GM18498 (cell line): ENCODE measurements at regions not wholly inside any gene's neighbourhood (a gene's known extent, or its start where the extent isn't known, plus 50 kb on each side); places are given as distances from the start of the nearest gene placed in this dataset.

Experiments
- ATAC-seq: cut with Tn5 transposase; IDR thresholded peaks from one replicate; pipeline ENCODE4 v1.9.1; 2021; ENCODE audit warnings: mild to moderate bottlenecking, moderate library complexity; ENCODE audit not compliant: unreplicated experiment

GRCh38 chr3:59698091-59698490 is 648.3 kb upstream of the CFAP20DC start:
- no peak for ATAC-seq

GRCh38 chr3:59696783-59697182 is 647.0 kb upstream of the CFAP20DC start:
- ATAC-seq: no peak

DNA sequence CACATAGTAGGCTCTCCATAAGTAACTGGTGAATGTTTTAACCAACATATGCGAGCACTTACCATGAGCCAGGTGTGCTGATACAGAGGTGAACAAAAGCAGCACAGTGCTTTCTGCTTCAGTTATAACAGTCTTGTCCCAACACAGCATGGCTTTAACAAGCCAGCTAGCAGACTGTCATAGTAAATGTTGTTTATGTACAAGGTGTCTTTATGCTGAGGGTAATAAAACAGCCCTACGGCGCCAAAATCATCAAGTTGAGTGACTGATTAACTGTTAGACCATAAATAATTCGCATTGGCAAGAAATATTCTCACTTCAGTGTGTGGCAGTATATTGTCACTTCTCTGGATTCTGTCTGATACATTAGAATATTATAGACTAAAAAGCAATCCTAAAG is 646.0 kb upstream of the CFAP20DC start:
- ATAC-seq: no peak

- no peak for ATAC-seq
Measured at GRCh38 chr3:59692117-59692516, 642.3 kb upstream of the CFAP20DC start.

- no peak for ATAC-seq
Measured at GRCh38 chr3:59690886-59691285, 641.1 kb upstream of the CFAP20DC start.

DNA sequence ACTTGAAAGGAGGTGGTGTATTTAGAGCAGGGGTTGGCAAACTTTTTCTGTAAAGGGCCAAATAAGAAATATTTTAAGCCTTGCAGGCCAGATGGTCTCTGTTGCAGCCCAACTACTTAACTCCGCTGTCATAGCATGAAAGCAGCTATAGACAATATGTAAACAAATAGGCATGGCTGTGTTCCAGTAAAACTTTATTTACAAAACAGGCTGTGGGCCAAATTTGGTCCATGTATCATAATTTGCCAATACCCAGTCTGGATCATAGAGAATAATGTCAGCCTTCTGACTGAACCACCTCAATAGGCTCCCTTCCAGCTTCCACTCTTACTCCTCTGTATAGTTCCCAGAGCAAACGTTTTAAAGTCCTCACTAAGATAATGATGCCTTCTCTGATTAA is 638.8 kb upstream of the CFAP20DC start:
- no peak for ATAC-seq

GRCh38 chr3:59685432-59685831 is 635.6 kb upstream of the CFAP20DC start:
- no peak for ATAC-seq

GRCh38 chr3:59684766-59685165 is 634.9 kb upstream of the CFAP20DC start:
- no peak for ATAC-seq

DNA sequence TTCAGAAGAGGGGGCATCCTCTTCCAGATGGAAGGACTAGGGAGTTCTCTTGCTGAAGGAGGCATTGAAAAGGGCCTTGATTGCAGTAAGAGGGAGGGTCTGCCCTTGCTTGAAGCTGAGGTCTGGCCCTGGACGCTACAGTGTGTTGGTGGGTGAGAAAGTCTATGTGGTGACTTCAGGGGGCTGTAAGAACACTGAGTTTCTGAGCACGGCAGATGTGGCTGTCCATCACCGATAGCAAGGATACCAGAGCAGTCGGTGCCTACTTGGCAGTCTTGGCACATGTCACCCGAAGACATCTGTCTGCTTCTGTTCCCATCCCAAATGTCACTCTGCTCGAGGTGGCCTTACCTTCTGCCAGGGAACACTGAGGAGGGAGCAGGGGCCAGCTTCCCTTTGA is 631.1 kb upstream of the CFAP20DC start:
- no peak for ATAC-seq

DNA sequence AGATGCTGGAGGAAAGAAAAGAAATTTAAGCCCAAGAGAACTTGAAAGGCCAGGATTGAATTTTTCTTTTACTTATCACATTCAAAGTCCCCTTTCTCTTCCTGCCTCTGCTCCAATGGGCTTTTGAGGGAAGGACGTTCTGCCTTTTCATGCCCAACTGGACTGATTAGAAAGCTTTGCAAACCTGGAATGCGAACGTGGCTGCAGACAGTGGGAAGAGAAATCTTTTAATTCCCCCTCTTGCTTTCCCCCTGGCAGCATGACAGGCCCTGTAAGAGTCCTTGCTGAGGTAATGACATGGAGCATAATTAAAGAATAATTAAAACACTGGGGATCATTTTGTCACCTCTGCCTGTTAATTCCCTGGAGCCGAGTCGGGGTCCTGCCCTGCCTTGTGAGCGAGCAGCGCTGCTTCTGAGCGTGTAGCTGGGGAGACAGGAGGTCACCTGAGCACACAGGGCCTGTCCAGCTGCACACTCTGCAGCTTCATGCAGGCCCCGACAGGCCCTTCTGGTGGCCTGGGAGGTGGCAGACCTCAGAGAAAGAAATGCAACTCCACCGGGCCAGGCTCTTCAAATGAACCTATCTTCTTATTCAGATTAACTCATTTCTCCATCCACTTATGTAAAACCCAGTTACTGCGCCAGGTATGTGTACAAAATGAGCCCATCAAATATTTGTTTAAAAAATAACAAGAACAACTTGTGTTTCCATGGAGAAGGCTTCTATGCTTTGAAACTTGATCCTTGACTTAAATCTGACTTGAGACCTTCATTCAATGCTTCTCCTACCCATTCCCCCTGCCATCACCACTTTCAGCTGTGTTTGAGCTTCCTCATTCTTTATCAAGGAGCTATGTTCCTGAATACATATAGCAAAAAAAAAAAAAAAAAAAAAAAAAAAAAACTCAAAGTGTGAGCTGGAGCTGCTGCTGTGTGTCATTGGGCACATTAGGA is 628.2 kb upstream of the CFAP20DC start:
- no peak for ATAC-seq

GRCh38 chr3:59675495-59675894 is 625.7 kb upstream of the CFAP20DC start:
- ATAC-seq: no peak

DNA sequence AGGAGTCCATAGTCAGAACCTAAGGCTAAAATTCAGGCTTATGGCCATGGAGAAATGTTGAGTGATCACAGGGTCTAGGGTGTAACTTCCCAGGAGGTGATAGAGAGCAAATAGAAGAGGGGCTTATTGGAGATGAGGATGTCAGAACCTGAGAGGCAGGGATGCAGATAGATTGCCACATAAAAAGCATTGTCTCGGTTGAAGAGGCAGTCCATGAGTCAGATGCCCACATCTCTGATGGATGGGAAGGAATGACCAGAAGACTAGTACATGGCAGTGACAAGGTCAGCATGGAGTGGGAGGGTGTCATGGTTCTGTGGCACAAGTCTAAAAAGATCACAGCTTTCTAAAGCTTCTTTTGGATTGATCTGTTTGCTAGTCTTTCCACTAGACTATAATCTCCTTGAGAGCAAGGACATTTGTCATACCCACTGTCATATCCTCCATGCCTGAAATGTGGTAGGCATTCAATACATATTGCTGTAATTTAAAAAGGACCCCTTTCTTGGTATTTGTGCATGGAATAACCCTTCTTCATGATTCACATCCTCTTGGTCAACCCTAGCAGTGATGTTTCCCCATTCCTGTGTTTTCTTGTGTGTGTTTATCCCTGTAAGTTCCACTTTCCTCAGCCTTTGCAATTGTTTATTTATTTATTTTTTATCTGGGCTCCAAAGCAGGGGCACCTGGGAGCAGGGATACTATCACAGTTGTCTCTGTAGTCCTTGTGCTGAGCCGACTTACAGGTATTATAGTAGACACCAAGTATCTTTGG is 613.4 kb upstream of the CFAP20DC start:
- ATAC-seq: no peak

DNA sequence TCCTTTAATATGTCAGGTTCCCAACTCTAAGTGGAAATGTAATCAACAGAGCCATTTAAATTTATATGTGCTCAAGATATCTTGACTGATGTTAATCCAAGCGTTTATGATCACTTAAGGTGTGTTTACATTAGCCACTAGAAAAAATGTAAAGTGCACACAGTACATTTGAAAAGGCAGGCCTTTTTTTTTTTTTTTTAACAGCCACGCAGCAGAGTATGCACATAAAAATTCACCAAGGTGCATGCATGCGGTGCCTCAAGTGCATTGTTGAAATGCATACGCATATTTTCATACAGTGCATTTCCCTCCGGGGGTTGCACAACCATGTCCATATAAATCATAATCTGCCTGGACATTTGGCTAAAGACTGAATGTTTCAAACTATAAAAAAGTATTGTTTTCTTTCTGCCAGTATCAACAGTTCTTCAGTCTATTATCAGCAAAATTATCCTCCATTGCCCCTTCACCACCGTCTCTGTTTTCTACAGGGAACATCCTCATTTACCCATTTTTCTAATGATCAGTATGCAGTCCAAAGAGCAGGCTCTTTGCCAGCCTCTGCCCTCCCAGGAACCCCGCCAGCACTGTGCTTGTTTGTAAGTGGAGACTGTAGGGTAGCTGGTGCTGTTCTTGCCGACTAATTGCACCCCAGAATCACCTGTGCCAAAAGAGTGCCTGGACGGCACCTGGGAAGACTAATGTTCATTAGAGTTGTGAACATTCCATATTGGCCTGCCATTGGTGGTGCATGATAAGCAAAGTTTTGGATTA is 611.2 kb upstream of the CFAP20DC start:
- ATAC-seq: no peak

GRCh38 chr3:59660376-59660775 is 610.6 kb upstream of the CFAP20DC start:
- ATAC-seq: no peak

DNA sequence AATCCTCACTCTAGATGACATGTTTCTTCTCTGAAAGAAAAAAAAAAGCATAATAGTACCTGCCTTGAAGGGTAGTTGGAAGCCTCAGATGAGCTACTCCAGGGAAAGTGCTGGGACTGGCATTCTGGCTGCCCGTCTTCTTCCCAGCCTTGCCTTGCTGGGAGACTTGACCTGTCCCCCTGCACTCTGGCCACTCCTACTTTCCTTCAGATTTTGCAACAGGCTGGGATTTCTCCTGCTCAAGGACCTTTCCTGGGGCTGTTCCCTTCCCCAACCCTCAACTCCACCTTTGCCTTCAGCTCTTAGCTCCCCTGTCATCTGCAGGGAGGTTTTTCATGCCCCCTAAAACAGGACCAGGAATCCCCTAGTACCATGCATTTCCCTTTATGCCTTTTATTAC is 609.9 kb upstream of the CFAP20DC start:
- no peak for ATAC-seq

DNA sequence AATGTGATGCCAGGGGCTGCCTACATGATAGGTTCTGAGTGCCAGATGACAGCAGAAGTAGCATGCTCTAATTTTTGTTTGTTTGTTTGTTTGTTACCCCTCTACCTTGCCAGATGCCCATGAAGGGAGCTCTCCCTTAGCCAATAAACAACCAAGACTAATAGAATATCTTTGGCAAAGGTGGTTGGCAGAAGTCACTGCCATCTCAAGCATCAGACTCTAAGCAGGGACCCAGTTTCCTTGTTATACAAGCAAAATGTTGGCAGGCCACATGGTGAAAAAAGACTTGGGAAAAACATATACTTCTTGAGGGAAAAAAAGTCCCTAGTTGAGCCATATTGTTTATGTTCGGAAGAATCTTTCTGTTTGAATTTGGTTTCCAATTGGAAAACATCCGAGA is 609.0 kb upstream of the CFAP20DC start:
- no peak for ATAC-seq

GRCh38 chr3:59658274-59658673 is 608.4 kb upstream of the CFAP20DC start:
- no peak for ATAC-seq

DNA sequence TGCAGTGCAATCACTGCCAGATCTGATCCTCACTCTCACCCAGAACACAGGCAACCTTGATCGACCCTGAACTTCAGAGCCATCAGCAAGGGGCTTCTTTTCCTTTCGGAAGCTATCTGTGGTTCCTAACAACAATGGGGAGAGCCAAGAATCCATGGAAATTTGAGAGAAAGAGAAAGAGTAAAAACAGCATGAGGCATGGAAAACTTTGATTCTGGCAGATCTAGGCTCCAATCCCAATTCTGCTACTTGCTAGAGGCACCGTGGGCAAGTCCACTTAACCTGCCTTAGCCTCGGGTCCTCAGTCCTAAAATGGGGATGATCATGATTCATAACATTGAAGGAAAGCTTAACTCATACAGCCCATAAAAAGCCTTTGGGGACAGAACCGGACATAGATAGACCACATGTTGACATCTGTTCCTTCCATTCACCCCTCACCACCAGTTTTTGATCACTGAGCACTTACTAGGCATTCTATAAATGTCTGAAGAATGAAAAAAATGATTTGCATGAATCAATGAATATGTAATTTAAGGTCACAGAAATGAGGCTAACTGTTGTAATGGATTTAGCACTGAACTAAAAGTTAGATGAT is 605.7 kb upstream of the CFAP20DC start:
- ATAC-seq: no peak

- no peak for ATAC-seq
Measured at GRCh38 chr3:59654480-59655417, 604.9 kb upstream of the CFAP20DC start.

GRCh38 chr3:59654123-59654479 is 604.3 kb upstream of the CFAP20DC start:
- ATAC-seq: no peak
